DND-41 (cell line): ENCODE measurements at regions not wholly inside any gene's neighbourhood (a gene's known extent, or its start where the extent isn't known, plus 50 kb on each side); places are given as distances from the start of the nearest gene placed in this dataset.

Source experiments
- ATAC-seq: fragments of 200-7000 bp; cut with Tn5 transposase; 3 replicates; pipeline ENCODE4 v1.9.1; 2021; ENCODE audit warnings: low read depth; ENCODE audit not compliant: insufficient read depth
- DNase-seq: peaks from one replicate; pipeline ENCODE4 v3.0.0-alpha.2; 2020
- H2AFZ ChIP-seq: 2 replicates; pipeline ENCODE4 v1.6.0; 2012; ENCODE audit warnings: low read depth, low read length
- H3K27ac ChIP-seq: 2 replicates; pipeline ENCODE4 v1.5.1; 2012; ENCODE audit warnings: low read length, inconsistent platforms
- H3K27me3 ChIP-seq: fragments of 200-600 bp; sonication (generic); 2 replicates; pipeline ENCODE4 v1.6.0; 2012; ENCODE audit warnings: low read length, mild to moderate bottlenecking, inconsistent platforms; ENCODE audit not compliant: insufficient read depth, poor library complexity
- H3K36me3 ChIP-seq: 2 replicates; pipeline ENCODE4 v1.5.1; 2012; ENCODE audit warnings: low read length, inconsistent platforms; ENCODE audit not compliant: insufficient read depth
- H3K4me1 ChIP-seq: 2 replicates; pipeline ENCODE4 v1.5.1; 2012; ENCODE audit warnings: mild to moderate bottlenecking, low read length; ENCODE audit not compliant: insufficient read depth
- H3K4me2 ChIP-seq: 2 replicates; pipeline ENCODE4 v1.6.0; 2012; ENCODE audit warnings: mild to moderate bottlenecking, moderate library complexity, low read length, inconsistent platforms; ENCODE audit not compliant: insufficient read depth
- H3K4me3 ChIP-seq, 2 experiments: fragments of 200-600 bp in 1 of 2; shearing (Covaris generic) in 1 of 2; 2 replicates each; pipeline ENCODE4 v1.5.1; 2012 to 2016; ENCODE audit warnings: inconsistent platforms in 2 of 2, low read length in 2 of 2, mild to moderate bottlenecking in 2 of 2, low read depth in 1 of 2, moderate library complexity in 1 of 2
- H3K79me2 ChIP-seq: 2 replicates; pipeline ENCODE4 v1.6.0; 2012; ENCODE audit warnings: low read length, inconsistent platforms; ENCODE audit not compliant: insufficient read depth
- H3K9ac ChIP-seq: 2 replicates; pipeline ENCODE4 v1.6.0; 2012; ENCODE audit warnings: low read depth, mild to moderate bottlenecking, inconsistent platforms, low read length, moderate library complexity
- H3K9me3 ChIP-seq: 2 replicates; pipeline ENCODE4 v1.5.1; 2012; ENCODE audit warnings: low read length, moderate library complexity, mild to moderate bottlenecking, inconsistent platforms; ENCODE audit not compliant: insufficient read depth, severe bottlenecking
- H4K20me1 ChIP-seq: 2 replicates; pipeline ENCODE4 v1.6.0; 2012; ENCODE audit warnings: low read length; ENCODE audit not compliant: insufficient read depth
- EZH2 ChIP-seq: IDR thresholded peaks from 3 replicates; pipeline ENCODE4 v1.6.1; 2012; ENCODE audit warnings: borderline replicate concordance, low read depth, mild to moderate bottlenecking, moderate library complexity, low read length, inconsistent platforms; ENCODE audit not compliant: severe bottlenecking
- TF ChIP-seq, protein P1 (sequence below): IDR thresholded peaks from 2 replicates; pipeline ENCODE4 v1.5.1; 2012; ENCODE audit warnings: borderline replicate concordance, low read length, moderate library complexity, mild to moderate bottlenecking; ENCODE audit not compliant: poor library complexity, severe bottlenecking; ENCODE audit errors: extremely low read depth

DNA sequence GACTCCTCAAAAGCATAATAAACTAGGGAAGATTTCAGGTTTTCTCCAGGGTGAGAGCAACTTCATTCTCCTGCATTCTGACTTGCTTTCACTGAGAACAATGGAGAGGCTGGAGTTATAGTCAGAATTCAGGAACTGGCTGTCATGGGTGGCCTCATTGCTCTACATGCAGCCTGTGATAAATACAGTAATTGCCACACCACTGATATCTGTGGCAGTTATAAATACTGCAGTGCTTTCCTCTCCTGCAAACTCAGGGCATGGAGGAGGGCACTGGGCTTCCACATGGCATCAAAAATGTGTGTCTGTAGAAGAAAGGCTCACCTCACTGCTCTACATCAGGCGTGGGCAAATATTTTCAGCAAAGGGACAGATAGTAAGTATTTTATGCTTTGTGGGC, 510.2 kb downstream of the ZNF516 start:
- DNase-seq (no peak), ATAC-seq (no peak)
- TF ChIP-seq, protein P1, sequence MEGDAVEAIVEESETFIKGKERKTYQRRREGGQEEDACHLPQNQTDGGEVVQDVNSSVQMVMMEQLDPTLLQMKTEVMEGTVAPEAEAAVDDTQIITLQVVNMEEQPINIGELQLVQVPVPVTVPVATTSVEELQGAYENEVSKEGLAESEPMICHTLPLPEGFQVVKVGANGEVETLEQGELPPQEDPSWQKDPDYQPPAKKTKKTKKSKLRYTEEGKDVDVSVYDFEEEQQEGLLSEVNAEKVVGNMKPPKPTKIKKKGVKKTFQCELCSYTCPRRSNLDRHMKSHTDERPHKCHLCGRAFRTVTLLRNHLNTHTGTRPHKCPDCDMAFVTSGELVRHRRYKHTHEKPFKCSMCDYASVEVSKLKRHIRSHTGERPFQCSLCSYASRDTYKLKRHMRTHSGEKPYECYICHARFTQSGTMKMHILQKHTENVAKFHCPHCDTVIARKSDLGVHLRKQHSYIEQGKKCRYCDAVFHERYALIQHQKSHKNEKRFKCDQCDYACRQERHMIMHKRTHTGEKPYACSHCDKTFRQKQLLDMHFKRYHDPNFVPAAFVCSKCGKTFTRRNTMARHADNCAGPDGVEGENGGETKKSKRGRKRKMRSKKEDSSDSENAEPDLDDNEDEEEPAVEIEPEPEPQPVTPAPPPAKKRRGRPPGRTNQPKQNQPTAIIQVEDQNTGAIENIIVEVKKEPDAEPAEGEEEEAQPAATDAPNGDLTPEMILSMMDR, result no peak
- no peak for TF ChIP-seq EZH2
- Histone ChIP-seq H2AFZ (no peak overlapping the region), H3K36me3 (no peaks in the 10 kb centered on the region), H3K4me1 (no peaks in the 10 kb centered on the region), H3K4me2 (no peak overlapping the region), H3K9ac (no peak overlapping the region), H4K20me1 (no peaks in the 10 kb centered on the region), H3K9me3 (no peaks in the 10 kb centered on the region), H3K4me3 (no peak overlapping the region), H3K79me2 (no peaks in the 10 kb centered on the region), H3K27ac (no peak overlapping the region), H3K27me3 (no peaks in the 10 kb centered on the region)

- Histone ChIP-seq H3K4me1 (no peaks in the 10 kb centered on the region), H3K4me2 (no peak overlapping the region), H2AFZ (no peak overlapping the region), H3K79me2 (no peaks in the 10 kb centered on the region), H3K27me3 (no peaks in the 10 kb centered on the region), H4K20me1 (no peaks in the 10 kb centered on the region), H3K9ac (no peak overlapping the region), H3K4me3 (no peak overlapping the region), H3K9me3 (no peaks in the 10 kb centered on the region), H3K27ac (no peak overlapping the region), H3K36me3 (no peaks in the 10 kb centered on the region)
- no peak for ATAC-seq
- TF ChIP-seq, protein P1, result no peak
- DNase-seq, result no peak
Measured at GRCh38 chr18:75981102-75981501, 513.9 kb downstream of the ZNF516 start.

DNA sequence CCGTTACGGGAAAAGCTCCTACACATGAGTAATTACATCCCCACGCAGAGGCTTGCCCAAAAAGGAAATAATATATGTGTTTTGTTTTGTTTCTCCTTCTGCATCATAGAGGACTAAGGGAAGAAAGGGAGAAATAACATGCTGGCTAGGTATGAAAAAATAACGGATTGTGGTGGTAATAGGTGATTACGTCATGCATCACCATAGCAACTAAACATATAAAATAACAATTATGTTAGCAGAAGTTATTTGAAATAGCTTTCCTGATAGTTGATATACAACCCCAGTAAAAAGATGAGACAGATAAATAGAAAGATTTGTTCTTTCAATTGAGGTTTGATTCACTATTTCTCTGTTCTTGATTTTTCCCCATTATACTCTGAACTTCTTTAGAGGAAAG, 518.0 kb downstream of the ZNF516 start:
- Histone ChIP-seq H3K9me3 (no peaks in the 10 kb centered on the region), H3K4me2 (no peak overlapping the region), H4K20me1 (no peaks in the 10 kb centered on the region), H3K79me2 (no peaks in the 10 kb centered on the region), H3K4me1 (no peaks in the 10 kb centered on the region), H3K27me3 (no peaks in the 10 kb centered on the region), H3K27ac (no peak overlapping the region), H3K4me3 (no peak overlapping the region), H3K36me3 (no peaks in the 10 kb centered on the region), H2AFZ (no peak overlapping the region), H3K9ac (no peak overlapping the region)
- ATAC-seq, result no peak
- no peak for DNase-seq
- TF ChIP-seq, protein P1, result no peak
- no peak for TF ChIP-seq EZH2

GRCh38 chr18:75970212-75970611, 524.8 kb downstream of the ZNF516 start:
- H3K79me2 ChIP-seq, result no peaks in the 10 kb centered on the region
- H3K27ac ChIP-seq, result no peak overlapping the region
- no peak for ATAC-seq
- TF ChIP-seq, protein P1, result no peak
- no peak for TF ChIP-seq EZH2
- DNase-seq, result no peak
- no peak overlapping the region for H3K9ac ChIP-seq
- no peak overlapping the region for H2AFZ ChIP-seq
- H3K4me2 ChIP-seq, result no peak overlapping the region
- H3K9me3 ChIP-seq, result no peaks in the 10 kb centered on the region
- H3K4me3 ChIP-seq, result no peak overlapping the region
- no peaks in the 10 kb centered on the region for H3K36me3 ChIP-seq
- no peaks in the 10 kb centered on the region for H3K4me1 ChIP-seq
- no peaks in the 10 kb centered on the region for H4K20me1 ChIP-seq
- H3K27me3 ChIP-seq, result no peaks in the 10 kb centered on the region
